ENCODE measurements at regions not wholly inside any gene's neighbourhood (a gene's known extent, or its start where the extent isn't known, plus 50 kb on each side); places are given as distances from the start of the nearest gene placed in this dataset.

- no peak for TF ChIP-seq SCRT2 (tag by site-specific recombination; IDR thresholded peaks at IDR 0.05)
- no peak for TF ChIP-seq ZNF639 (tag by site-specific recombination; IDR thresholded peaks at IDR 0.05)
Observed at GRCh38 chr17:77646046-77646430, 312.5 kb upstream of the TNRC6C start.
